GM12874 (cell line): ENCODE measurements at regions not wholly inside any gene's neighbourhood (a gene's known extent, or its start where the extent isn't known, plus 50 kb on each side); places are given as distances from the start of the nearest gene placed in this dataset.

ENCODE experiments used
- TF ChIP-seq, protein P1 (sequence below): IDR thresholded peaks from 2 replicates; pipeline ENCODE4 v1.5.1; 2011; ENCODE audit warnings: low read depth, mild to moderate bottlenecking, control low read depth, low read length, moderate library complexity; ENCODE audit not compliant: insufficient read depth

- TF ChIP-seq, protein P1, sequence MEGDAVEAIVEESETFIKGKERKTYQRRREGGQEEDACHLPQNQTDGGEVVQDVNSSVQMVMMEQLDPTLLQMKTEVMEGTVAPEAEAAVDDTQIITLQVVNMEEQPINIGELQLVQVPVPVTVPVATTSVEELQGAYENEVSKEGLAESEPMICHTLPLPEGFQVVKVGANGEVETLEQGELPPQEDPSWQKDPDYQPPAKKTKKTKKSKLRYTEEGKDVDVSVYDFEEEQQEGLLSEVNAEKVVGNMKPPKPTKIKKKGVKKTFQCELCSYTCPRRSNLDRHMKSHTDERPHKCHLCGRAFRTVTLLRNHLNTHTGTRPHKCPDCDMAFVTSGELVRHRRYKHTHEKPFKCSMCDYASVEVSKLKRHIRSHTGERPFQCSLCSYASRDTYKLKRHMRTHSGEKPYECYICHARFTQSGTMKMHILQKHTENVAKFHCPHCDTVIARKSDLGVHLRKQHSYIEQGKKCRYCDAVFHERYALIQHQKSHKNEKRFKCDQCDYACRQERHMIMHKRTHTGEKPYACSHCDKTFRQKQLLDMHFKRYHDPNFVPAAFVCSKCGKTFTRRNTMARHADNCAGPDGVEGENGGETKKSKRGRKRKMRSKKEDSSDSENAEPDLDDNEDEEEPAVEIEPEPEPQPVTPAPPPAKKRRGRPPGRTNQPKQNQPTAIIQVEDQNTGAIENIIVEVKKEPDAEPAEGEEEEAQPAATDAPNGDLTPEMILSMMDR, result no peak
These were observed 324.5 kb upstream of the UBE2E3 start for GRCh38 chr2:180655842-180656454.

- TF ChIP-seq, protein P1, result no peak
These were observed 325.0 kb upstream of the UBE2E3 start for GRCh38 chr2:180655393-180655792.

GRCh38 chr2:180653481-180653880, 326.9 kb upstream of the UBE2E3 start:
- TF ChIP-seq, protein P1, result no peak

GRCh38 chr2:180652794-180653193, 327.6 kb upstream of the UBE2E3 start:
- TF ChIP-seq, protein P1, result no peak

DNA sequence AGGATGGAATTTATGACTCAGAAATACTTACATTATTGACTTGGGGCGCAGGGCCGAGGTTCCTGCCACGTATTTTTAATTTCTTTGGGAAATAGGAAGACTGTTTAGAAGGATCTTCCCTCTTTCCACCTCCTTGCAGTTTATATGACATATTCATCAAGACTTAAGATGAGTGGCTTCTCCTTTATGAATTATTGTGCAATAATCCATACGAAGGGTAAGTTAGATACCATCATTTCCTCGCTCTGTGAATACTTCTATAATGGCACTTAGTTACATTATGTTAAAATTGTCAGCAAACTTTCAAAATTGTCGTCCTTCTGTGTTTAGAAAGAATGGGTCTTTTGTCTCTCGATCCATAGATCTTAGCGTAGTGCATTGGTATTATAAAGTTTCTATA, 328.8 kb upstream of the UBE2E3 start:
- TF ChIP-seq, protein P1, result no peak

GRCh38 chr2:180647621-180648020, 332.8 kb upstream of the UBE2E3 start:
- TF ChIP-seq, protein P1, result no peak

- TF ChIP-seq, protein P1, result no peak
These were observed 333.2 kb upstream of the UBE2E3 start for GRCh38 chr2:180647221-180647620.
